K562 (cell line): ENCODE measurements at regions not wholly inside any gene's neighbourhood (a gene's known extent, or its start where the extent isn't known, plus 50 kb on each side); places are given as distances from the start of the nearest gene placed in this dataset.
"Not testable (repeated sequence)": the region's sequence is repeated elsewhere in the genome, so short reads cannot be mapped to it uniquely, and the experiment has no call there.

ENCODE experiments used
- ATAC-seq: fragments of 200-7000 bp; cut with Tn5 transposase; 3 replicates; pipeline ENCODE4 v1.9.1; 2020; ENCODE audit warnings: moderate library complexity
- BruUV-seq: library from RNA; stranded (reverse); fragments of 400-500 nt; replicated peaks from 2 replicates; lab custom pipeline; 2021; lab: Mats Ljungman, UMichigan
- CTCF ChIA-PET: fragments of 300-600 bp; formaldehyde crosslinking; extraction: SDS; loops from one replicate; lab custom pipeline; 2021; ENCODE audit warnings: low intra/inter-chr PET ratio; lab: Yijun Ruan, JAX
- POLR2A ChIA-PET: fragments of 300-600, 350-650 bp; sonication (Branson Sonifier 250); formaldehyde crosslinking; extraction: SDS; loops from one replicate; lab custom pipeline; 2021; ENCODE audit warnings: antibody characterized with exemption, inconsistent platforms; lab: Yijun Ruan, JAX
- DNase-seq, 4 experiments: peaks; one replicate each; pipeline versions ENCODE4 v3.0.0 to v3.0.0-alpha.2; 2011 to 2018; ENCODE audit warnings: low spot score in 3 of 4, mixed read lengths in 3 of 4; ENCODE audit errors: extremely low read depth in 1 of 4
- FAIRE-seq: peaks from 2 replicates; lab custom pipeline; 2011; peaks lifted over from hg19 to GRCh38; lab: Jason Lieb, UNC
- H2AFZ ChIP-seq: 2 replicates; pipeline ENCODE4 v1.6.0; 2011; ENCODE audit warnings: low read depth, low read length, control low read depth, inconsistent platforms
- H3K27ac ChIP-seq: fragments of 200-600 bp; 3 replicates; pipeline ENCODE4 v1.8.0; 2011; ENCODE audit warnings: low read depth, mild to moderate bottlenecking, control low read depth, inconsistent platforms, low read length, moderate library complexity, mixed read lengths; ENCODE audit errors: extremely low read depth
- H3K27me3 ChIP-seq, 2 experiments: fragments of 300-600 bp in 1 of 2; 2 replicates in 1 of 2; 3 replicates in 1 of 2; pipeline versions ENCODE4 v1.6.0 to v1.8.0; 2011; ENCODE audit warnings: inconsistent platforms in 2 of 2, low read length in 2 of 2, mild to moderate bottlenecking in 1 of 2, mixed read lengths in 1 of 2, moderate library complexity in 1 of 2; ENCODE audit not compliant: control insufficient read depth in 2 of 2, insufficient read depth in 2 of 2
- H3K36me3 ChIP-seq: fragments of 300-600 bp; 3 replicates; pipeline ENCODE4 v1.8.0; 2011; ENCODE audit warnings: mild to moderate bottlenecking, low read length, inconsistent platforms; ENCODE audit not compliant: control insufficient read depth, insufficient read depth
- H3K4me1 ChIP-seq, 2 experiments: fragments of 200-600 bp in 1 of 2; replicated peaks in 1 of 2; 2 replicates in 1 of 2; 3 replicates in 1 of 2; pipeline versions ENCODE4 v1.5.1 to v1.8.0; 2011; ENCODE audit warnings: inconsistent platforms in 2 of 2, low read length in 2 of 2, mild to moderate bottlenecking in 1 of 2, mixed read lengths in 1 of 2, moderate library complexity in 1 of 2; ENCODE audit not compliant: control insufficient read depth in 2 of 2, insufficient read depth in 2 of 2
- H3K4me2 ChIP-seq: 2 replicates; pipeline ENCODE4 v1.6.1; 2011; ENCODE audit warnings: low read length, control low read depth, inconsistent platforms, mixed read lengths; ENCODE audit not compliant: insufficient read depth
- H3K4me3 ChIP-seq: fragments of 200-600 bp; sonication (generic), shearing (Covaris generic); 2 replicates; pipeline ENCODE4 v1.5.1; 2016; ENCODE audit warnings: control low read depth, inconsistent platforms
- H3K79me2 ChIP-seq: fragments of 200-600 bp; 3 replicates; pipeline ENCODE4 v1.8.0; 2011; ENCODE audit warnings: low read length, inconsistent platforms; ENCODE audit not compliant: control insufficient read depth, insufficient read depth
- H3K9ac ChIP-seq, 2 experiments: 2 replicates each; pipeline versions ENCODE4 v1.6.0 to v1.6.1; 2011; ENCODE audit warnings: low read depth in 2 of 2, low read length in 2 of 2, control low read depth in 1 of 2, inconsistent platforms in 1 of 2, mild to moderate bottlenecking in 1 of 2, mixed read lengths in 1 of 2; ENCODE audit not compliant: insufficient read depth in 1 of 2
- H3K9me1 ChIP-seq: one replicate; pipeline ENCODE4 v1.6.0; 2011; ENCODE audit warnings: inconsistent platforms, mild to moderate bottlenecking, low read length, moderate library complexity; ENCODE audit not compliant: control insufficient read depth, insufficient read depth
- H3K9me3 ChIP-seq: replicated peaks from 2 replicates; pipeline ENCODE4 v1.5.1; 2011; ENCODE audit warnings: low read depth, low read length, inconsistent platforms; ENCODE audit not compliant: control insufficient read depth, insufficient read depth
- H4K20me1 ChIP-seq: replicated peaks from 2 replicates; pipeline ENCODE4 v1.6.1; 2011; ENCODE audit warnings: low read length, inconsistent platforms, mixed read lengths; ENCODE audit not compliant: control insufficient read depth, insufficient read depth
- RAD21 ChIP-seq, 2 experiments: fragments of 250-450 bp in 1 of 2; fragments of 450-650 bp in 1 of 2; sonication (Bioruptor Pico) in 1 of 2; formaldehyde crosslinking in 1 of 2; IDR thresholded peaks in 1 of 2; conservative IDR thresholded peaks in 1 of 2; 2 replicates each; pipeline versions ENCODE4 v1.4.0 to v1.8.0; 2020 to 2022; ENCODE audit warnings: mild to moderate bottlenecking in 2 of 2, moderate library complexity in 1 of 2
- WGBS: fragments of 100-300 bp; shearing (Covaris generic); methylation state at CpG from one replicate; pipeline ENCODE4 v1.1.6; 2016; ENCODE audit warnings: low coverage, mixed read lengths; ENCODE audit not compliant: insufficient coverage; ENCODE audit errors: missing lambda C conversion rate; 5-methylcytosine and 5-hydroxymethylcytosine counted together
- in situ Hi-C: fragments of 300-500 bp; cut with MboI; formaldehyde crosslinking; loops from 4 replicates; pipeline ENCODE4 v1.15.0; 2018; ENCODE audit warnings: inconsistent platforms, mixed read lengths
- intact Hi-C: fragments of 100-400 bp; cut with micrococcal nuclease; formaldehyde crosslinking; loops from 2 replicates; pipeline ENCODE4 v1.14.2; 2022
- TF ChIP-seq, protein P1 (sequence below), 3 experiments: IDR thresholded peaks in 2 of 3; conservative IDR thresholded peaks in 1 of 3; 2 replicates each; pipeline ENCODE4 v1.5.1; 2011 to 2012; ENCODE audit warnings: low read length in 3 of 3, mild to moderate bottlenecking in 3 of 3, control low read depth in 2 of 3, improper control_type of control experiment in 1 of 3, inconsistent platforms in 1 of 3, low read depth in 1 of 3, mixed read lengths in 1 of 3, moderate library complexity in 1 of 3; ENCODE audit not compliant: insufficient read depth in 2 of 3
- TF ChIP-seq, protein P2 (sequence below): fragments of 450-650 bp; formaldehyde crosslinking; IDR thresholded peaks from 2 replicates; pipeline ENCODE4 v1.4.0; 2020; ENCODE audit warnings: mild to moderate bottlenecking, moderate library complexity

DNA sequence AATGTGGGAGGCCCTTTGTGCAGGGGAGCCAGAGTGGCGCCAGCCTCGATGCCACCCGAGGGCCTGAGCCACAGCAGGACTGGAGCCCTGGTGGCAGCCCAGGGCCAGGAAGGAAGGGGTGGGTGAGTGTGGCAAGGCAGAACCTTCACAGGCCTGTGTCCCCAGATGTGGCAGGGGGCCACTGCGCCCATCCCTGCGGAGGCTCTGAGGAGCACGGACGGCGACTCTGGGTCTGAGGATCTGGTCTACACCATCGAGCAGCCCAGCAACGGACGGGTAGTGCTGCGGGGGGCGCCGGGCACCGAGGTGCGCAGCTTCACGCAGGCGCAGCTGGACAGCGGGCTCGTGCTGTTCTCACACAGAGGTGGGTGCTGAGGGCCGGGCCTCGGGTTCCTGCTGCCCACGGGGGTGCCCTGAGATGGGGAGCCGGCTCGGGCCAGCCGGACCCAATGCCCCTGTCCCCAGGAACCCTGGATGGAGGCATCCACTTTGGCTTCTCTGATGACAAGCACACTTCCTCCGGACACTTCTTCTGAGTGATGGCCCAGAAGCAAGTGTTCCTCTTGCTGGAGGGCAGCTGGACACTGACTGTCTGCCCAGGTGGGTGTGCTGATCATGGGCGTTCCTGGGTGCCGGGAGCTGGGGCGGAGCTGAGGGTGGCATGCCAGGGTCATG, 173.6 kb downstream of the TBC1D2B start:
- in situ Hi-C loops, H3K9me1 ChIP-seq, H3K36me3 ChIP-seq, H3K9me3 ChIP-seq, H3K9ac ChIP-seq, FAIRE-seq, H3K27ac ChIP-seq, intact Hi-C loops, H4K20me1 ChIP-seq, H3K4me3 ChIP-seq, DNase-seq, CTCF ChIA-PET, H3K79me2 ChIP-seq, H3K4me2 ChIP-seq, BruUV-seq, H2AFZ ChIP-seq, ATAC-seq: not testable (repeated sequence)
- Histone ChIP-seq H3K27me3 (peaks cover 0 to 14% of the 10 kb centered on the region in 2 experiments; a peak in 3 of 5 replicates), H3K4me1 (peaks cover under 1 to 22% of the 10 kb centered on the region in 2 experiments; a peak in 3 of 5 replicates)
- 3% methylated on average over 19 of the region's 30 CpGs for WGBS
- POLR2A ChIA-PET = interaction anchor here (0.6 kb wide), 1 partner anchor 199 kb away, joined by 3 read pairs; no protein-coding TSS in a partner anchor

DNA sequence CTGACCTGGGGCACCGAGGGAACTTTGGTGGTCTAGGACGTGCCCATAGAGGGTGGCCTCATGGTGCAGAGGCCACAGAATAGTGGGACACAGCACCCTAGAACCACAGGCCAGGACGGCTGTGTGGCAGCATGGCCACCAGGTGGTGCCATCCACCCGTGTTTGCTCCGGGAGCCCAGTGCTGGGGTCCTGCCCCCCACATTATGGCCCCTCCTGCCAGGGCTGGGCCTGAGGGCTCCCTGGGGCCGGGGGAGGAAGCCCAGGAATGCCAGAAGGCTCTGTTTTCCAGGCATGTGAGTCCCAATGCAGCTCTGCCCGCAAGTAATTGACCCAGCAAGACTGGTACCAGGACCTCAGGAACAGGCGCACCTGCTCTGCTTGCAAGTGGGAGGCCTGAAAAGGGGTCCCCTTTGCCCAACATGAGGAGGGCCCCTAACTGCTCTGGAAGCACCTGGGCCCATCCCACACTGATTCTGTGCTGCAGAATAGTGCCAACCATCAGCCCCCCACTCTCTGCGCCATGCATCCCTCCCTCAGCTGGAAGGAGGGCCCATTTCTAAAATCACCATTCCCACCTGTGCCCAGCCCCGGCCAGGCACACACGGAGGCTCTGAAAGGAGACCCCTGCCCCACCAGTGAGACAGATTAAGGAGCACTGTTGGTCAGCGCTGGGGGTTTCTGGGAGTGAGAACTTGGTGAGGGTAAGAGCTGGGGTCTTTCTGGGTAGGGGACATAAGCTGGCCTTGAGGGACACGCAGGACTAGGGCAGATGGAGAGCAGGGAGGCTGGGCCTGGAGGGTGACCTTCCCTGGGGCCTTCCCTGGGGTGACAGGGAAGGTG, 174.4 kb downstream of the TBC1D2B start:
- BruUV-seq, H3K36me3 ChIP-seq, H3K79me2 ChIP-seq, H3K27ac ChIP-seq, H3K9me3 ChIP-seq, in situ Hi-C loops, H2AFZ ChIP-seq, H3K9ac ChIP-seq, H4K20me1 ChIP-seq, H3K4me2 ChIP-seq, H3K9me1 ChIP-seq, intact Hi-C loops, H3K4me3 ChIP-seq: not testable (repeated sequence)
- H3K27me3 ChIP-seq = peaks cover 4 to 20% of the 10 kb centered on the region in 2 experiments; a peak in 4 of 5 replicates
- 3% methylated on average over 12 of the region's 13 CpGs for WGBS
- ChIA-PET CTCF (interaction anchor here (1.0 kb wide), 1 partner anchor 340 kb away, joined by 3 read pairs; no protein-coding TSS in a partner anchor), POLR2A (interaction anchor here (0.6 kb wide), 1 partner anchor 200 kb away, joined by 3 read pairs; no protein-coding TSS in a partner anchor)
- H3K4me1 ChIP-seq = peaks cover 2 to 20% of the 10 kb centered on the region in 2 experiments; a peak in 3 of 5 replicates
- ATAC-seq = peak; percentile 73
- FAIRE-seq = peak; percentile 54
- peak; percentile 50 to 66 (median 64) for DNase-seq
- TF ChIP-seq, protein P1, sequence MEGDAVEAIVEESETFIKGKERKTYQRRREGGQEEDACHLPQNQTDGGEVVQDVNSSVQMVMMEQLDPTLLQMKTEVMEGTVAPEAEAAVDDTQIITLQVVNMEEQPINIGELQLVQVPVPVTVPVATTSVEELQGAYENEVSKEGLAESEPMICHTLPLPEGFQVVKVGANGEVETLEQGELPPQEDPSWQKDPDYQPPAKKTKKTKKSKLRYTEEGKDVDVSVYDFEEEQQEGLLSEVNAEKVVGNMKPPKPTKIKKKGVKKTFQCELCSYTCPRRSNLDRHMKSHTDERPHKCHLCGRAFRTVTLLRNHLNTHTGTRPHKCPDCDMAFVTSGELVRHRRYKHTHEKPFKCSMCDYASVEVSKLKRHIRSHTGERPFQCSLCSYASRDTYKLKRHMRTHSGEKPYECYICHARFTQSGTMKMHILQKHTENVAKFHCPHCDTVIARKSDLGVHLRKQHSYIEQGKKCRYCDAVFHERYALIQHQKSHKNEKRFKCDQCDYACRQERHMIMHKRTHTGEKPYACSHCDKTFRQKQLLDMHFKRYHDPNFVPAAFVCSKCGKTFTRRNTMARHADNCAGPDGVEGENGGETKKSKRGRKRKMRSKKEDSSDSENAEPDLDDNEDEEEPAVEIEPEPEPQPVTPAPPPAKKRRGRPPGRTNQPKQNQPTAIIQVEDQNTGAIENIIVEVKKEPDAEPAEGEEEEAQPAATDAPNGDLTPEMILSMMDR (IDR thresholded peaks at IDR 0.05 in 2 of 3, conservative IDR thresholded peaks at IDR 0.05 in 1 of 3; ENCODE audit: insufficient read depth in 2 of 3, low read depth in 1 of 3, low read length in 3 of 3) = peak; percentile 70 to 76 (median 72)
- TF ChIP-seq RAD21 (CRISPR knock-in tag; conservative IDR thresholded peaks at IDR 0.05 in 1 of 2, IDR thresholded peaks at IDR 0.05 in 1 of 2) = peak; percentile 52 to 67
- TF ChIP-seq, protein P2, sequence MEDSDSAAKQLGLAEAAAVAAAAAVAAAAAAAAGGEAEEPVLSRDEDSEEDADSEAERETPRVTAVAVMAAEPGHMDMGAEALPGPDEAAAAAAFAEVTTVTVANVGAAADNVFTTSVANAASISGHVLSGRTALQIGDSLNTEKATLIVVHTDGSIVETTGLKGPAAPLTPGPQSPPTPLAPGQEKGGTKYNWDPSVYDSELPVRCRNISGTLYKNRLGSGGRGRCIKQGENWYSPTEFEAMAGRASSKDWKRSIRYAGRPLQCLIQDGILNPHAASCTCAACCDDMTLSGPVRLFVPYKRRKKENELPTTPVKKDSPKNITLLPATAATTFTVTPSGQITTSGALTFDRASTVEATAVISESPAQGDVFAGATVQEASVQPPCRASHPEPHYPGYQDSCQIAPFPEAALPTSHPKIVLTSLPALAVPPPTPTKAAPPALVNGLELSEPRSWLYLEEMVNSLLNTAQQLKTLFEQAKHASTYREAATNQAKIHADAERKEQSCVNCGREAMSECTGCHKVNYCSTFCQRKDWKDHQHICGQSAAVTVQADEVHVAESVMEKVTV (CRISPR knock-in tag) = 0 out of 2 replicates have a peak, but pooled peaks have one; percentile 20
